HG03135 (cell line): ENCODE measurements at regions not wholly inside any gene's neighbourhood (a gene's known extent, or its start where the extent isn't known, plus 50 kb on each side); places are given as distances from the start of the nearest gene placed in this dataset.
"Not testable (repeated sequence)": the region's sequence is repeated elsewhere in the genome, so short reads cannot be mapped to it uniquely, and the experiment has no call there.

Source experiments
- ATAC-seq: cut with Tn5 transposase; IDR thresholded peaks from one replicate; pipeline ENCODE4 v1.9.1; 2021; ENCODE audit warnings: mild to moderate bottlenecking, moderate library complexity; ENCODE audit not compliant: unreplicated experiment

- no peak for ATAC-seq
These were observed 364.2 kb upstream of the CNTN3 start for GRCh38 chr3:74978684-74979083.

- not testable (repeated sequence) for ATAC-seq
These were observed 370.8 kb upstream of the CNTN3 start for GRCh38 chr3:74985028-74985904.

GRCh38 chr3:74988095-74988494 is 373.6 kb upstream of the CNTN3 start:
- ATAC-seq = no peak

GRCh38 chr3:74992898-74993297 is 378.4 kb upstream of the CNTN3 start:
- no peak for ATAC-seq

GRCh38 chr3:75001330-75001729 is 386.9 kb upstream of the CNTN3 start:
- no peak for ATAC-seq

- no peak for ATAC-seq
These were observed 398.4 kb upstream of the CNTN3 start for GRCh38 chr3:75012791-75013331.

GRCh38 chr3:75014008-75014407 is 399.5 kb upstream of the CNTN3 start:
- no peak for ATAC-seq

- ATAC-seq = no peak
These were observed 400.8 kb upstream of the CNTN3 start for GRCh38 chr3:75015280-75015679.

GRCh38 chr3:75035146-75035545 is 420.7 kb upstream of the CNTN3 start:
- ATAC-seq = no peak

GRCh38 chr3:75042941-75043340 is 428.5 kb upstream of the CNTN3 start:
- ATAC-seq = no peak

GRCh38 chr3:75048650-75049049 is 434.2 kb upstream of the CNTN3 start:
- ATAC-seq = no peak

GRCh38 chr3:75049533-75049932 is 435.1 kb upstream of the CNTN3 start:
- no peak for ATAC-seq

GRCh38 chr3:75059120-75059519 is 444.7 kb upstream of the CNTN3 start:
- ATAC-seq = no peak

- ATAC-seq = no peak
These were observed 447.3 kb upstream of the CNTN3 start for GRCh38 chr3:75061806-75062205.

GRCh38 chr3:75075158-75075557 is 460.7 kb upstream of the CNTN3 start:
- ATAC-seq = no peak

- no peak for ATAC-seq
These were observed 462.0 kb upstream of the CNTN3 start for GRCh38 chr3:75076481-75076880.

GRCh38 chr3:75078290-75078689 is 463.8 kb upstream of the CNTN3 start:
- ATAC-seq = no peak

- ATAC-seq = no peak
These were observed 468.4 kb upstream of the CNTN3 start for GRCh38 chr3:75082845-75083244.

GRCh38 chr3:75089841-75090240 is 475.4 kb upstream of the CNTN3 start:
- ATAC-seq = no peak

GRCh38 chr3:75101329-75102147 is 487.1 kb upstream of the CNTN3 start:
- no peak for ATAC-seq

GRCh38 chr3:75110741-75111140 is 496.3 kb upstream of the CNTN3 start:
- ATAC-seq = no peak

GRCh38 chr3:75115695-75116094 is 501.2 kb upstream of the CNTN3 start:
- no peak for ATAC-seq
